ENCODE measurements at regions not wholly inside any gene's neighbourhood (a gene's known extent, or its start where the extent isn't known, plus 50 kb on each side); places are given as distances from the start of the nearest gene placed in this dataset.
"Not testable (repeated sequence)": the region's sequence is repeated elsewhere in the genome, so short reads cannot be mapped to it uniquely, and the experiment has no call there.

- H3K9me3 ChIP-seq, result peaks cover 42% of the 10 kb centered on the region
- no peaks in the 10 kb centered on the region for H3K4me1 ChIP-seq
- no peak overlapping the region for H3K27ac ChIP-seq
- H3K4me2 ChIP-seq, result no peak overlapping the region
- H3K36me3 ChIP-seq, result no peaks in the 10 kb centered on the region
- no peak for TF ChIP-seq Cebpa-rat (IDR thresholded peaks at IDR 0.05)
- H4K20me1 ChIP-seq, result no peaks in the 10 kb centered on the region
- H3K27me3 ChIP-seq, result no peaks in the 10 kb centered on the region
- H3K4me3 ChIP-seq, result no peak overlapping the region
- H3K9ac ChIP-seq, result no peak overlapping the region
Observed at GRCh38 chr2:35585972-35586371, 769.6 kb upstream of the CRIM1 start.

- no peak overlapping the region for H3K4me2 ChIP-seq
- no peak overlapping the region for H3K9ac ChIP-seq
- no peaks in the 10 kb centered on the region for H4K20me1 ChIP-seq
- peaks cover 36% of the 10 kb centered on the region for H3K9me3 ChIP-seq
- no peaks in the 10 kb centered on the region for H3K27me3 ChIP-seq
- H3K36me3 ChIP-seq, result no peaks in the 10 kb centered on the region
- no peaks in the 10 kb centered on the region for H3K4me1 ChIP-seq
- no peak for TF ChIP-seq Cebpa-rat (IDR thresholded peaks at IDR 0.05)
- H3K4me3 ChIP-seq, result no peak overlapping the region
- no peak overlapping the region for H3K27ac ChIP-seq
Observed at GRCh38 chr2:35582637-35583036, 772.9 kb upstream of the CRIM1 start.

GRCh38 chr2:35580956-35581355 lies 774.6 kb upstream of the CRIM1 start:
- Histone ChIP-seq H3K4me2 (no peak overlapping the region), H4K20me1 (no peaks in the 10 kb centered on the region), H3K9me3 (peaks cover 22% of the 10 kb centered on the region), H3K9ac (no peak overlapping the region), H3K4me3 (no peak overlapping the region), H3K27ac (no peak overlapping the region), H3K36me3 (no peaks in the 10 kb centered on the region), H3K27me3 (no peaks in the 10 kb centered on the region), H3K4me1 (no peaks in the 10 kb centered on the region)
- no peak for TF ChIP-seq Cebpa-rat (IDR thresholded peaks at IDR 0.05)

GRCh38 chr2:35568574-35568973 lies 787.0 kb upstream of the CRIM1 start:
- not testable (repeated sequence) for H3K4me1 ChIP-seq, H3K27me3 ChIP-seq, H3K9me3 ChIP-seq, H3K4me2 ChIP-seq, H3K4me3 ChIP-seq, H3K36me3 ChIP-seq, H4K20me1 ChIP-seq, H3K27ac ChIP-seq, H3K9ac ChIP-seq

GRCh38 chr2:35562488-35562887 lies 793.1 kb upstream of the CRIM1 start:
- Histone ChIP-seq H3K4me2 (no peak overlapping the region), H3K27ac (no peak overlapping the region), H3K27me3 (no peaks in the 10 kb centered on the region), H4K20me1 (no peaks in the 10 kb centered on the region), H3K36me3 (no peaks in the 10 kb centered on the region), H3K4me1 (no peaks in the 10 kb centered on the region), H3K4me3 (no peak overlapping the region), H3K9ac (no peak overlapping the region), H3K9me3 (no peaks in the 10 kb centered on the region)
- TF ChIP-seq Cebpa-rat (IDR thresholded peaks at IDR 0.05), result no peak

- Histone ChIP-seq H3K9me3 (no peaks in the 10 kb centered on the region), H3K27ac (no peak overlapping the region), H3K4me3 (no peak overlapping the region), H3K4me1 (no peaks in the 10 kb centered on the region), H4K20me1 (no peaks in the 10 kb centered on the region), H3K9ac (no peak overlapping the region), H3K27me3 (no peaks in the 10 kb centered on the region), H3K4me2 (no peak overlapping the region), H3K36me3 (no peaks in the 10 kb centered on the region)
- TF ChIP-seq Cebpa-rat (IDR thresholded peaks at IDR 0.05), result no peak
Observed at GRCh38 chr2:35548171-35548570, 807.4 kb upstream of the CRIM1 start.

- H3K4me2 ChIP-seq, result no peak overlapping the region
- no peaks in the 10 kb centered on the region for H4K20me1 ChIP-seq
- H3K9ac ChIP-seq, result no peak overlapping the region
- no peak overlapping the region for H3K27ac ChIP-seq
- H3K36me3 ChIP-seq, result no peaks in the 10 kb centered on the region
- H3K4me3 ChIP-seq, result no peak overlapping the region
- H3K4me1 ChIP-seq, result no peaks in the 10 kb centered on the region
- no peaks in the 10 kb centered on the region for H3K9me3 ChIP-seq
- H3K27me3 ChIP-seq, result no peaks in the 10 kb centered on the region
- TF ChIP-seq Cebpa-rat (IDR thresholded peaks at IDR 0.05), result no peak
Observed at GRCh38 chr2:35545301-35545700, 810.3 kb upstream of the CRIM1 start.

GRCh38 chr2:35538796-35539195 lies 816.8 kb upstream of the CRIM1 start:
- Histone ChIP-seq H3K9me3 (no peaks in the 10 kb centered on the region), H3K4me1 (no peaks in the 10 kb centered on the region), H3K9ac (no peak overlapping the region), H3K4me2 (no peak overlapping the region), H3K27me3 (no peaks in the 10 kb centered on the region), H3K4me3 (no peak overlapping the region), H4K20me1 (no peaks in the 10 kb centered on the region), H3K36me3 (no peaks in the 10 kb centered on the region), H3K27ac (no peak overlapping the region)
- TF ChIP-seq Cebpa-rat (IDR thresholded peaks at IDR 0.05), result no peak

- Histone ChIP-seq H3K9me3 (peaks cover 9% of the 10 kb centered on the region; the same call in 1 of the 2 replicates), H3K4me2 (no peak overlapping the region), H3K9ac (no peak overlapping the region), H3K4me3 (no peak overlapping the region), H3K27me3 (no peaks in the 10 kb centered on the region), H4K20me1 (no peaks in the 10 kb centered on the region), H3K36me3 (no peaks in the 10 kb centered on the region), H3K4me1 (no peaks in the 10 kb centered on the region), H3K27ac (no peak overlapping the region)
- TF ChIP-seq Cebpa-rat (IDR thresholded peaks at IDR 0.05), result no peak
Observed at GRCh38 chr2:35530615-35531135, 824.9 kb upstream of the CRIM1 start.

GRCh38 chr2:35526741-35527140 lies 828.8 kb upstream of the CRIM1 start:
- Histone ChIP-seq H3K4me2 (no peak overlapping the region), H3K36me3 (no peaks in the 10 kb centered on the region), H3K27me3 (no peaks in the 10 kb centered on the region), H3K27ac (no peak overlapping the region), H3K9ac (no peak overlapping the region), H3K4me1 (no peaks in the 10 kb centered on the region), H3K4me3 (no peak overlapping the region), H3K9me3 (peaks cover 9% of the 10 kb centered on the region; the same call in 1 of the 2 replicates), H4K20me1 (no peaks in the 10 kb centered on the region)
- no peak for TF ChIP-seq Cebpa-rat (IDR thresholded peaks at IDR 0.05)

- Histone ChIP-seq H3K4me1 (no peaks in the 10 kb centered on the region), H3K9ac (no peak overlapping the region), H3K4me2 (no peak overlapping the region), H3K27me3 (no peaks in the 10 kb centered on the region), H4K20me1 (no peaks in the 10 kb centered on the region), H3K9me3 (no peaks in the 10 kb centered on the region), H3K36me3 (no peaks in the 10 kb centered on the region), H3K4me3 (no peak overlapping the region), H3K27ac (no peak overlapping the region)
- TF ChIP-seq Cebpa-rat (IDR thresholded peaks at IDR 0.05), result no peak
Observed at GRCh38 chr2:35522450-35522849, 833.1 kb upstream of the CRIM1 start.

Data from BLaER1 (cell line).